Gastroesophageal sphincter (tissue), 4 donors: ENCODE measurements at regions not wholly inside any gene's neighbourhood (a gene's known extent, or its start where the extent isn't known, plus 50 kb on each side); places are given as distances from the start of the nearest gene placed in this dataset.

Experiments used
- ATAC-seq: fragments of 150-250 bp; one replicate; pipeline ENCODE4 v1.9.1; 2016; ENCODE audit warnings: mild to moderate bottlenecking, moderate library complexity
- H3K27ac ChIP-seq, 4 donors: fragments of 200-600 bp; sonication (generic) in 3 of 4; 1 replicate in 3 of 4; 2 replicates in 1 of 4; pipeline ENCODE4 v1.5.1; 2016 to 2019
- H3K27me3 ChIP-seq: fragments of 200-600 bp; sonication (generic); one replicate; pipeline ENCODE4 v1.5.1; 2019
- H3K36me3 ChIP-seq, 2 donors: fragments of 200-600 bp; sonication (generic); one replicate each; pipeline ENCODE4 v1.5.1; 2019; ENCODE audit warnings: control low read depth in 1 of 2
- H3K4me1 ChIP-seq, 3 donors: fragments of 200-600 bp; sonication (generic); 1 replicate in 2 of 3; 2 replicates in 1 of 3; pipeline ENCODE4 v1.5.1; 2016 to 2019; ENCODE audit warnings: control low read depth in 2 of 3
- H3K4me3 ChIP-seq, 2 donors: fragments of 200-600 bp; sonication (generic); one replicate each; pipeline ENCODE4 v1.5.1; 2019; ENCODE audit warnings: mild to moderate bottlenecking in 1 of 2, moderate library complexity in 1 of 2
- H3K9me3 ChIP-seq, 3 donors: fragments of 200-600 bp; sonication (generic); one replicate each; pipeline ENCODE4 v1.5.1; 2017 to 2019; ENCODE audit warnings: control low read depth in 2 of 3
- EP300 ChIP-seq: sonication (generic); formaldehyde crosslinking; IDR thresholded peaks from one replicate; pipeline ENCODE4 v1.6.1; 2017; ENCODE audit warnings: antibody characterized with exemption, mild to moderate bottlenecking
- POLR2A ChIP-seq, 2 donors: fragments of 450-650 bp; IDR thresholded peaks; one replicate each; pipeline ENCODE4 v1.6.1; 2017; ENCODE audit warnings: antibody characterized with exemption in 2 of 2, mild to moderate bottlenecking in 2 of 2, moderate library complexity in 1 of 2
- POLR2AphosphoS5 ChIP-seq: sonication (generic); formaldehyde crosslinking; IDR thresholded peaks from one replicate; pipeline ENCODE4 v1.6.1; 2017; ENCODE audit warnings: antibody characterized with exemption
- WGBS, 2 donors: methylation state at CpG; one replicate each; pipeline ENCODE4 v1.1.5; 2018; ENCODE audit warnings: low coverage in 1 of 2; 5-methylcytosine and 5-hydroxymethylcytosine counted together
- TF ChIP-seq, protein P1 (sequence below), 4 experiments: fragments of 200-600 bp in 2 of 4; fragments of 450-650 bp in 2 of 4; sonication (generic) in 1 of 4; IDR thresholded peaks; one replicate each; pipeline ENCODE4 v1.5.1; 2017 to 2019; ENCODE audit warnings: antibody characterized with exemption in 4 of 4, mild to moderate bottlenecking in 2 of 4, moderate library complexity in 2 of 4

DNA sequence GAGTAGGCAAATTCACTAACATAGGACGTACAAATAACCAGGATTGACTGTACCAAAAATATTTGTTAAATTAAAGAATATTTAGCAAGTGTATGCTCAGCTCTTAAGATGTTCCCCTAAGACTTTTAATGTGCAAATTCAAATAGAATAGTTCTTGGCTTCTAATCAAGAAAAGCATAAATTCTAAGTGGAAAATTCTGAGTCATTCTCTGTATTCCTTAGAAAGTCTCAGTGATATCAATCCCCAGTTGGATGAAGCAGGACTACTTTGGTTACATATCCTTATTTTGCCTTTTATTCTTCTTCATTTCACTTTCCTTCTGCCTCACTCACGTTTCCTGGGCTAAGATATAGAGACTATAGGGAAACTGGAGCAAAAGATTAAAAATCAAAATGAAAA, 130.2 kb downstream of the IFI44 start:
- TF ChIP-seq POLR2A (IDR thresholded peaks at IDR 0.05) (no peak), POLR2AphosphoS5 (no peak), EP300 (no peak)
- TF ChIP-seq, protein P1, sequence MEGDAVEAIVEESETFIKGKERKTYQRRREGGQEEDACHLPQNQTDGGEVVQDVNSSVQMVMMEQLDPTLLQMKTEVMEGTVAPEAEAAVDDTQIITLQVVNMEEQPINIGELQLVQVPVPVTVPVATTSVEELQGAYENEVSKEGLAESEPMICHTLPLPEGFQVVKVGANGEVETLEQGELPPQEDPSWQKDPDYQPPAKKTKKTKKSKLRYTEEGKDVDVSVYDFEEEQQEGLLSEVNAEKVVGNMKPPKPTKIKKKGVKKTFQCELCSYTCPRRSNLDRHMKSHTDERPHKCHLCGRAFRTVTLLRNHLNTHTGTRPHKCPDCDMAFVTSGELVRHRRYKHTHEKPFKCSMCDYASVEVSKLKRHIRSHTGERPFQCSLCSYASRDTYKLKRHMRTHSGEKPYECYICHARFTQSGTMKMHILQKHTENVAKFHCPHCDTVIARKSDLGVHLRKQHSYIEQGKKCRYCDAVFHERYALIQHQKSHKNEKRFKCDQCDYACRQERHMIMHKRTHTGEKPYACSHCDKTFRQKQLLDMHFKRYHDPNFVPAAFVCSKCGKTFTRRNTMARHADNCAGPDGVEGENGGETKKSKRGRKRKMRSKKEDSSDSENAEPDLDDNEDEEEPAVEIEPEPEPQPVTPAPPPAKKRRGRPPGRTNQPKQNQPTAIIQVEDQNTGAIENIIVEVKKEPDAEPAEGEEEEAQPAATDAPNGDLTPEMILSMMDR (IDR thresholded peaks at IDR 0.05) = no peak
- 40 to 56% methylated on average over 2 of the region's 2 CpGs for WGBS, 2 donors
- no peak for ATAC-seq

DNA sequence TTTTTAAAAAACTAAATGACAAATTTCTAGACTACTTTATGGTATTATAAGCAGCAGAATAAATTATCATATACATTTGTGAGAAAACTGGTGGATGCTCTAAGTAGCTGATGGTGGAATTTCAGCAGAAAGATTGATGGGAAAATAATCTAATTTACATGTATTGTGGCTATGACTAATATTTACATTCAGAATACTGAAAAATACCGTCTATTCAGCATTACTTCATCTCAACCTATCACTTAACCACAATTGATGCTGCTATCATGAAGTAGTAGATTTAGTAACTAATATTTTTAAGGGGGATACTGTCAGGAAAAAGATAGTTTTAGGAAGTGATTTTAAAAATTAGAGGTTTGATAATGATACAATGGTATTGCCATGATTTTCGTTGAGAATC, 137.9 kb downstream of the IFI44 start:
- Histone ChIP-seq H3K36me3 (no peaks in the 10 kb centered on the region), H3K4me3 (no peak overlapping the region), H3K27me3 (no peaks in the 10 kb centered on the region), H3K27ac (no peak overlapping the region), H3K9me3 (peaks cover 0 to 6% (median 0%) of the 10 kb centered on the region in 3 donors), H3K4me1 (no peaks in the 10 kb centered on the region)
- TF ChIP-seq POLR2A (IDR thresholded peaks at IDR 0.05) (no peak), EP300 (no peak), POLR2AphosphoS5 (no peak)
- TF ChIP-seq, protein P1 (IDR thresholded peaks at IDR 0.05) = no peak
- no peak for ATAC-seq
- WGBS, 2 donors = 54 to 62% methylated on average over 2 of the region's 2 CpGs

More for the DNA sequence above, 130.2 kb downstream of the IFI44 start:
- Histone ChIP-seq H3K4me3 (no peak overlapping the region), H3K4me1 (no peaks in the 10 kb centered on the region), H3K36me3 (no peaks in the 10 kb centered on the region), H3K27me3 (no peaks in the 10 kb centered on the region), H3K9me3 (no peaks in the 10 kb centered on the region), H3K27ac (no peak overlapping the region)

DNA sequence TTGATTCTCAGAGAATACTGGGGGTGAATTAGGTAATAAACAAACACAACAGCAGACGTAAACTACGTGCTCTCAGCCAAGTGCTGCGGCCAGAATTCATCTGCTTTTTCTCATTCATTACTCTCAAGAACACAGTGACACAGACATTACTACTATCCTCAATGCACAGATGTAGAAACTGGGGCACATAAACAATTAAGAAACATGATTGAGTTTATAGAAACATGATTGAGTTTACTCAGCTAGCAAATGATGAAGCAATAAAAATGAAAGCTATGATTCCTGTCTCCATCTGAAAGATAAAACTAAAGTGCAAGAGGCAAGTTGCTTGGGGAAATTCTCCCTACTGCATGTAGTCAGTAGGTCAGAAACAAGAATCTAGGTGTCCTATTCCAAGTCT, 140.5 kb downstream of the IFI44 start:
- ATAC-seq = no peak
- TF ChIP-seq POLR2A (IDR thresholded peaks at IDR 0.05) = no peak
- no peak for TF ChIP-seq EP300
- peaks cover 0 to 6% (median 0%) of the 10 kb centered on the region in 3 donors for H3K9me3 ChIP-seq

DNA sequence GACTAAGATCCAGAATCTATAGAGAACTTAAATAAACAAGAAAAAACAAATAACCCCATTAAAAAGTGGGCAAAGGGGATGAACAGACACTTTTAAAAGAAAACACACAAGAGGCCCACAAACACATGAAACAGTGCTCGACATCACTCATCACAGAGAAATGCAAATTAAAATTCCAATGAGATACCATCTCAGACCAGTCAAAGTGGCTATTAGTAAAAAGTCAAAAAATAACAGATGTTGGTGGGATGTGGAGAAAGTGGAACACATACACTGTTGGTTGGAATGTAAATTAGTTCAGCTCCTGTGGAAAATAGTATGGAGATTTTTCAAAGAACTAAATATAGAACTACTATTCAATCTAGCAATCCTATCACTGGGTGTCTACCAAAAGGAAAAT, 143.1 kb downstream of the IFI44 start:
- H3K36me3 ChIP-seq = no peaks in the 10 kb centered on the region
- H3K4me1 ChIP-seq = no peaks in the 10 kb centered on the region
- no peak for ATAC-seq
- H3K27me3 ChIP-seq = no peaks in the 10 kb centered on the region
- H3K4me3 ChIP-seq = no peak overlapping the region
- TF ChIP-seq, protein P1 (IDR thresholded peaks at IDR 0.05) = no peak
- no peak for TF ChIP-seq POLR2A (IDR thresholded peaks at IDR 0.05)
- no peak for TF ChIP-seq POLR2AphosphoS5
- TF ChIP-seq EP300 = no peak
- H3K9me3 ChIP-seq = peaks cover 0 to 6% (median 0%) of the 10 kb centered on the region in 3 donors
- WGBS, 2 donors = 89 to 100% methylated on average over 1 of the region's 1 CpG
- H3K27ac ChIP-seq = no peak overlapping the region

More for the DNA sequence above, 140.5 kb downstream of the IFI44 start:
- 61 to 74% methylated on average over 3 of the region's 3 CpGs for WGBS, 2 donors
- Histone ChIP-seq H3K4me3 (no peak overlapping the region), H3K27ac (no peak overlapping the region), H3K4me1 (no peaks in the 10 kb centered on the region), H3K36me3 (no peaks in the 10 kb centered on the region), H3K27me3 (no peaks in the 10 kb centered on the region)

DNA sequence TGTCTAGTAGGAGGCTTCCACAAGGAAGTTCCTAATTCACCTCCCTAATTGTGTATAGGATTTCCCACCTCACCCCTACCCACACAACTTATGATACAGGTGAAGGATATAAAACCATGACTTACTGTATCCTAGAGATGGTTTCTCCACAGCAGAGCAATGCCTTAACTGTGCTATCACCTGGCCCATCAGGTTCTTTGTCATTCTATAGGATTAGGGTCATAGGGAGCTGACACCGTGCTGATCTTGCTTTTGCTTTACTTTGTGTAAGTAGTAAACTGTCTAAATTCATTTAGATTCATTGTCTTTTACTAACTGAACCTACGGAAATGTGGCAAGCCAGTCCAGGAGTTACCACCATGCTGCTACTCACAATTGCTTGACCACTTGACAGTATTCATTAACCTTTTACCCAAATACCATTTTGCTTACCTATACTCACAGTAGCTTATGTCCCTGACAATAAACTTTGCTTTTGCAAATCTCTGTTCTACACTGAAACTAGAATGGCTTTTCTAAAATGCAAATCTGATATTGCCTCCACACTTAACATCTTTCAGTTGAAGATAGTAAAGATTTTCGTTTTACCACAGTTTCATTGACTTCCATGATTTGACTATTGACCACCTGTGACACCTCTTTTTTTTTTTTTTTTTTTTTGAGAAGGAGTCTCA, 147.6 kb downstream of the IFI44 start:
- Histone ChIP-seq H3K27ac (no peak overlapping the region), H3K4me1 (no peaks in the 10 kb centered on the region), H3K27me3 (no peaks in the 10 kb centered on the region), H3K36me3 (no peaks in the 10 kb centered on the region), H3K9me3 (no peaks in the 10 kb centered on the region), H3K4me3 (no peak overlapping the region)
- no peak for TF ChIP-seq EP300
- TF ChIP-seq, protein P1 (IDR thresholded peaks at IDR 0.05) = no peak
- TF ChIP-seq POLR2AphosphoS5 = no peak
- no peak for TF ChIP-seq POLR2A (IDR thresholded peaks at IDR 0.05)
- ATAC-seq = no peak
- 62 to 65% methylated on average over 3 of the region's 3 CpGs for WGBS, 2 donors
